Loucy (cell line): ENCODE measurements at regions not wholly inside any gene's neighbourhood (a gene's known extent, or its start where the extent isn't known, plus 50 kb on each side); places are given as distances from the start of the nearest gene placed in this dataset.

Experiments used
- H2AFZ ChIP-seq: fragments of 200-600 bp; sonication (generic); 2 replicates; pipeline ENCODE4 v1.6.0; 2016; ENCODE audit warnings: antibody characterized with exemption, mild to moderate bottlenecking, low read length, moderate library complexity
- H3F3A ChIP-seq: fragments of 200-600 bp; 2 replicates; pipeline ENCODE4 v1.6.0; 2016; ENCODE audit warnings: antibody characterized with exemption, low read depth, mild to moderate bottlenecking
- H3K27me3 ChIP-seq: fragments of 200-600 bp; sonication (generic); 2 replicates; pipeline ENCODE4 v1.6.1; 2014; ENCODE audit warnings: low read length, mild to moderate bottlenecking; ENCODE audit not compliant: insufficient read depth, poor library complexity, severe bottlenecking
- H3K36me3 ChIP-seq: fragments of 200-600 bp; sonication (generic); 2 replicates; pipeline ENCODE4 v1.6.1; 2016; ENCODE audit warnings: low read length; ENCODE audit not compliant: insufficient read depth
- H3K4me1 ChIP-seq: fragments of 200-600 bp; sonication (generic); 2 replicates; pipeline ENCODE4 v1.5.1; 2014; ENCODE audit warnings: low read length, mild to moderate bottlenecking; ENCODE audit not compliant: insufficient read depth, poor library complexity, severe bottlenecking
- H3K4me2 ChIP-seq: fragments of 200-600 bp; sonication (generic); 2 replicates; pipeline ENCODE4 v1.6.0; 2014; ENCODE audit warnings: antibody characterized with exemption, low read length, low read depth, mild to moderate bottlenecking; ENCODE audit not compliant: poor library complexity, severe bottlenecking
- H3K4me3 ChIP-seq: fragments of 200-600 bp; sonication (generic); 2 replicates; pipeline ENCODE4 v1.5.1; 2014; ENCODE audit warnings: low read length, mild to moderate bottlenecking, mixed read lengths; ENCODE audit not compliant: poor library complexity, severe bottlenecking
- H3K79me2 ChIP-seq: fragments of 200-600 bp; sonication (generic); 2 replicates; pipeline ENCODE4 v1.6.1; 2014; ENCODE audit warnings: low read length; ENCODE audit not compliant: insufficient read depth
- H3K9ac ChIP-seq: fragments of 200-600 bp; sonication (generic); 2 replicates; pipeline ENCODE4 v1.6.0; 2014; ENCODE audit warnings: mild to moderate bottlenecking, low read depth, low read length, moderate library complexity; ENCODE audit not compliant: poor library complexity, severe bottlenecking
- H3K9me2 ChIP-seq: fragments of 200-600 bp; sonication (generic); replicated peaks from 2 replicates; pipeline ENCODE4 v1.6.1; 2016; ENCODE audit warnings: low read depth, low read length, mixed read lengths
- H3K9me3 ChIP-seq: fragments of 200-600 bp; sonication (generic); 2 replicates; pipeline ENCODE4 v1.6.1; 2014; ENCODE audit warnings: mild to moderate bottlenecking, antibody characterized with exemption, low read length, low read depth; ENCODE audit not compliant: insufficient read depth
- H4K20me1 ChIP-seq: fragments of 200-600 bp; sonication (generic); 2 replicates; pipeline ENCODE4 v1.6.0; 2014; ENCODE audit warnings: antibody characterized with exemption, low read length, mild to moderate bottlenecking; ENCODE audit not compliant: insufficient read depth, poor library complexity, severe bottlenecking
- EZH2phosphoT487 ChIP-seq: fragments of 200-600 bp; IDR thresholded peaks from 2 replicates; pipeline ENCODE4 v1.6.1; 2018; ENCODE audit warnings: antibody characterized with exemption, mild to moderate bottlenecking, moderate library complexity, borderline replicate concordance
- TF ChIP-seq, protein P1 (sequence below): fragments of 200-600 bp; sonication (generic); conservative IDR thresholded peaks from 2 replicates; pipeline ENCODE4 v1.5.1; 2014; ENCODE audit warnings: mild to moderate bottlenecking, antibody characterized with exemption, low read length

DNA sequence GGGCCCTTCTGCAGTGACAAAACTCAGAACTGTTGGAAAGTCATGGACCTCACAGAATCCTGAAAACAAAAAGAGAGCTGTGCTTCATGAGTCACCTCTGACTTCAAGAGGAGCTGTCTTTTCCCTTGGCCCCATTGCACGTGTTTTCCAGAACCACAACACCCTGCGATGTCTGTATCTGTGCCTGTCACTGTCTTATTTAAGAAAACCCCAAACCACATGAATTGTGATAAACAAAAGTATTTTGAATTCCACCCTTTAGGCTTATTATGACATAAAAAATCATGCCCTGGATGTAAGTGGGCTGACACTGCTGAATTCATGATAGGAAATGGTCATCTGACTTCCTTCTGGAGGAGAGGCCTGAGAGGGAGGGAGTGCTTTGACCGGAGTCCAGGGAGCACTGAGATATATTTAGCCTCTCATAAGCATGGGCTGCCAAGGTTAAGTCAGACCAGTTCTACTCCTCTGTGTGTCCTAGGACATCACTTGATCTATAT lies 96.4 kb upstream of the DUSP22 start:
- peaks cover 33% of the 10 kb centered on the region for H3K4me1 ChIP-seq
- no peak overlapping the region for H3K4me3 ChIP-seq
- peaks cover 4% of the 10 kb centered on the region; the same call in 1 of the 2 replicates for H3F3A ChIP-seq
- H3K9me3 ChIP-seq: no peaks in the 10 kb centered on the region
- no peaks in the 10 kb centered on the region for H4K20me1 ChIP-seq
- H3K9ac ChIP-seq: no peak overlapping the region
- no peak overlapping the region for H3K4me2 ChIP-seq
- no peaks in the 10 kb centered on the region for H3K36me3 ChIP-seq
- TF ChIP-seq EZH2phosphoT487: no peak
- TF ChIP-seq, protein P1, sequence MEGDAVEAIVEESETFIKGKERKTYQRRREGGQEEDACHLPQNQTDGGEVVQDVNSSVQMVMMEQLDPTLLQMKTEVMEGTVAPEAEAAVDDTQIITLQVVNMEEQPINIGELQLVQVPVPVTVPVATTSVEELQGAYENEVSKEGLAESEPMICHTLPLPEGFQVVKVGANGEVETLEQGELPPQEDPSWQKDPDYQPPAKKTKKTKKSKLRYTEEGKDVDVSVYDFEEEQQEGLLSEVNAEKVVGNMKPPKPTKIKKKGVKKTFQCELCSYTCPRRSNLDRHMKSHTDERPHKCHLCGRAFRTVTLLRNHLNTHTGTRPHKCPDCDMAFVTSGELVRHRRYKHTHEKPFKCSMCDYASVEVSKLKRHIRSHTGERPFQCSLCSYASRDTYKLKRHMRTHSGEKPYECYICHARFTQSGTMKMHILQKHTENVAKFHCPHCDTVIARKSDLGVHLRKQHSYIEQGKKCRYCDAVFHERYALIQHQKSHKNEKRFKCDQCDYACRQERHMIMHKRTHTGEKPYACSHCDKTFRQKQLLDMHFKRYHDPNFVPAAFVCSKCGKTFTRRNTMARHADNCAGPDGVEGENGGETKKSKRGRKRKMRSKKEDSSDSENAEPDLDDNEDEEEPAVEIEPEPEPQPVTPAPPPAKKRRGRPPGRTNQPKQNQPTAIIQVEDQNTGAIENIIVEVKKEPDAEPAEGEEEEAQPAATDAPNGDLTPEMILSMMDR: no peak
- no peaks in the 10 kb centered on the region for H3K79me2 ChIP-seq
- H3K27me3 ChIP-seq: no peaks in the 10 kb centered on the region
- H2AFZ ChIP-seq: no peak overlapping the region
- H3K9me2 ChIP-seq: no peaks in the 10 kb centered on the region

GRCh38 chr6:196543-196942 lies 95.7 kb upstream of the DUSP22 start:
- Histone ChIP-seq H3K4me3 (no peak overlapping the region), H3K4me1 (peaks cover 28% of the 10 kb centered on the region), H3K9ac (no peak overlapping the region), H3K79me2 (no peaks in the 10 kb centered on the region), H3F3A (peaks cover 4% of the 10 kb centered on the region; the same call in 1 of the 2 replicates), H3K9me2 (no peaks in the 10 kb centered on the region), H3K27me3 (no peaks in the 10 kb centered on the region), H3K9me3 (no peaks in the 10 kb centered on the region), H4K20me1 (no peaks in the 10 kb centered on the region), H2AFZ (no peak overlapping the region), H3K36me3 (no peaks in the 10 kb centered on the region), H3K4me2 (no peak overlapping the region)
- TF ChIP-seq, protein P1: no peak
- TF ChIP-seq EZH2phosphoT487: no peak

DNA sequence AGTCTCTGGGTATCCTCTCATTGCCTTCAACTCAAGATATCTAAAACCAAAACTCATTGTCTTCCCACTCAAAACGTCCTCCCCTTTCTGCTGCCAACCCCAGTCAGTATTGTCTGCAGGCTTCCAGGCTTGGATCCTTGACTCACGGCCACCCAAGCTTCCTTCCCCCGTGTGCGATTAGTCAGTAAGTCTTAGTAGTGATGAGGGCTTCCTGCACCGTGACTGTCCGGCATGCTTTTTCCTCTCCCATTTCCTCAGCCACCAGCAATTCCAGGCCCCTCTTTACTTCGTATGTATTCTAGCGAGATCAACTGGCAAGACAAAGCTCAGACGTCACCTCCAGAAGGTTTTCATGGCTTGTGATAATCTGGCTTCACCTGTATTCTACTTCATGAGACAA lies 88.6 kb upstream of the DUSP22 start:
- TF ChIP-seq, protein P1: no peak
- TF ChIP-seq EZH2phosphoT487: no peak
- Histone ChIP-seq H4K20me1 (no peaks in the 10 kb centered on the region), H3K36me3 (no peaks in the 10 kb centered on the region), H3K79me2 (no peaks in the 10 kb centered on the region), H3F3A (no peaks in the 10 kb centered on the region), H3K9ac (no peak overlapping the region), H2AFZ (no peak overlapping the region), H3K4me2 (no peak overlapping the region), H3K27me3 (no peaks in the 10 kb centered on the region), H3K4me3 (no peak overlapping the region), H3K9me3 (no peaks in the 10 kb centered on the region), H3K9me2 (no peaks in the 10 kb centered on the region), H3K4me1 (peaks cover 5% of the 10 kb centered on the region)
